Upper lobe of left lung (tissue), 4 donors: ENCODE measurements at regions not wholly inside any gene's neighbourhood (a gene's known extent, or its start where the extent isn't known, plus 50 kb on each side); places are given as distances from the start of the nearest gene placed in this dataset.

Experiments
- CTCF ChIP-seq, 6 experiments: fragments of 450-650 bp in 4 of 6; fragments of 200-600 bp in 2 of 6; sonication (generic) in 2 of 6; IDR thresholded peaks; one replicate each; pipeline ENCODE4 v1.5.1; 2016 to 2019; ENCODE audit warnings: antibody characterized with exemption in 6 of 6
- POLR2A ChIP-seq, 4 donors: fragments of 450-650 bp; IDR thresholded peaks; one replicate each; pipeline ENCODE4 v1.5.1; 2016 to 2017; ENCODE audit warnings: antibody characterized with exemption in 4 of 4, mild to moderate bottlenecking in 2 of 4

GRCh38 chr10:120108916-120109315 is 216.4 kb downstream of the SEC23IP start:
- TF ChIP-seq CTCF (IDR thresholded peaks at IDR 0.05) (no peak), POLR2A (IDR thresholded peaks at IDR 0.05) (no peak)
